Prostate gland (tissue), 2 donors: ENCODE measurements at regions not wholly inside any gene's neighbourhood (a gene's known extent, or its start where the extent isn't known, plus 50 kb on each side); places are given as distances from the start of the nearest gene placed in this dataset.

Experiments used
- DNase-seq: peaks from one replicate; pipeline ENCODE4 v3.0.0-alpha.2; 2019; ENCODE audit warnings: low spot score
- H3K27ac ChIP-seq, 2 donors: fragments of 200-600 bp; sonication (generic); 2 replicates each; pipeline ENCODE4 v1.5.1; 2017 to 2019
- H3K27me3 ChIP-seq: fragments of 200-600 bp; sonication (generic); replicated peaks from 2 replicates; pipeline ENCODE4 v1.5.1; 2019; ENCODE audit not compliant: insufficient read depth
- H3K36me3 ChIP-seq, 2 donors: fragments of 200-600 bp; sonication (generic); 1 replicate in 1 of 2; 2 replicates in 1 of 2; pipeline versions ENCODE4 v1.5.1 to v1.8.1; 2017 to 2019
- H3K4me1 ChIP-seq: fragments of 200-600 bp; sonication (generic); replicated peaks from 2 replicates; pipeline ENCODE4 v1.5.1; 2019
- H3K4me3 ChIP-seq, 2 donors: fragments of 200-600 bp; sonication (generic); 2 replicates each; pipeline ENCODE4 v1.5.1; 2017 to 2019
- H3K9me3 ChIP-seq: fragments of 200-600 bp; sonication (generic); 2 replicates; pipeline ENCODE4 v1.5.1; 2017
- CTCF ChIP-seq, 4 experiments: fragments of 200-600 bp in 2 of 4; fragments of 450-650 bp in 2 of 4; sonication (generic) in 2 of 4; IDR thresholded peaks; 1 replicate in 3 of 4; 2 replicates in 1 of 4; pipeline ENCODE4 v1.5.1; 2016 to 2019; ENCODE audit warnings: antibody characterized with exemption in 4 of 4, mild to moderate bottlenecking in 2 of 4, moderate library complexity in 2 of 4
- POLR2A ChIP-seq: fragments of 450-650 bp; IDR thresholded peaks from one replicate; pipeline ENCODE4 v1.6.1; 2016; ENCODE audit warnings: antibody characterized with exemption, mild to moderate bottlenecking
- POLR2AphosphoS5 ChIP-seq: sonication (generic); formaldehyde crosslinking; IDR thresholded peaks from one replicate; pipeline ENCODE4 v1.6.1; 2017; ENCODE audit warnings: antibody characterized with exemption
- WGBS: methylation state at CpG from one replicate; pipeline ENCODE4 v1.1.5; 2018; 5-methylcytosine and 5-hydroxymethylcytosine counted together
- intact Hi-C: fragments of 100-400 bp; cut with DNase I; formaldehyde crosslinking; loops from one replicate; pipeline ENCODE4 v1.14.2; 2022

- Histone ChIP-seq H3K27me3 (no peaks in the 10 kb centered on the region), H3K27ac (no peak overlapping the region), H3K36me3 (no peaks in the 10 kb centered on the region), H3K9me3 (no peaks in the 10 kb centered on the region), H3K4me3 (no peak overlapping the region), H3K4me1 (no peaks in the 10 kb centered on the region)
- 90% methylated on average over 1 of the region's 1 CpG for WGBS
- no peak for DNase-seq
- TF ChIP-seq POLR2AphosphoS5 (no peak), CTCF (IDR thresholded peaks at IDR 0.05) (no peak), POLR2A (no peak)
- intact Hi-C loops = no loop called here
Observed at GRCh38 chr2:122180972-122181371, 425.5 kb downstream of the TSN start.

GRCh38 chr2:122182616-122183355 is 427.3 kb downstream of the TSN start:
- no peaks in the 10 kb centered on the region for H3K9me3 ChIP-seq
- no peaks in the 10 kb centered on the region for H3K36me3 ChIP-seq
- intact Hi-C loops = no loop called here
- H3K4me3 ChIP-seq = no peak overlapping the region
- 68% methylated on average over 5 of the region's 5 CpGs for WGBS
- no peak for DNase-seq
- no peaks in the 10 kb centered on the region for H3K4me1 ChIP-seq
- H3K27me3 ChIP-seq = no peaks in the 10 kb centered on the region
- TF ChIP-seq CTCF (IDR thresholded peaks at IDR 0.05) = no peak
- TF ChIP-seq POLR2A = no peak
- TF ChIP-seq POLR2AphosphoS5 = no peak
- H3K27ac ChIP-seq = no peak overlapping the region

DNA sequence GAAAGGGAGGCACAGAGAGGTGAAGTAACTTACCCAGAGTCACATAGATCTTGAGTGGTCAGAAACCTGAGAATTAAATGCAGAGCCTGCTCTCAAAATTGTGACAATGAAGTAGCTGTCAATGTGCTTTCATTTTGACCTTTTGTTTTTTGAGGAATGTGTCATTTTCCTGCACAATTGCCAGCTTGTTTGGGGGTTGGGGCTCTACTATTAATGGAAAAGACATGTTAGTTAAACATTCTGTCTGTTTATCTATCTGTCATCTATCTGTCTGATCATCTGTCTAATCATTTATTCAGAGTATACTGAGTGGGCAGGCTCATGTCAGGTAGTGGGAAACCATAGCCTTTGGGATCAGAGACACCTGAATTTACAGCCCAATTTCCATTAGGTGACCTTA is 428.4 kb downstream of the TSN start:
- H3K9me3 ChIP-seq = no peaks in the 10 kb centered on the region
- no peaks in the 10 kb centered on the region for H3K27me3 ChIP-seq
- H3K4me3 ChIP-seq = no peak overlapping the region
- H3K36me3 ChIP-seq = no peaks in the 10 kb centered on the region
- no peak for TF ChIP-seq CTCF (IDR thresholded peaks at IDR 0.05)
- no peak for TF ChIP-seq POLR2AphosphoS5
- no peak for TF ChIP-seq POLR2A
- no peaks in the 10 kb centered on the region for H3K4me1 ChIP-seq
- intact Hi-C loops = no loop called here
- no peak overlapping the region for H3K27ac ChIP-seq
- no peak for DNase-seq

GRCh38 chr2:122186761-122187222 is 431.3 kb downstream of the TSN start:
- intact Hi-C loops = no loop called here
- Histone ChIP-seq H3K4me1 (no peaks in the 10 kb centered on the region), H3K27ac (no peak overlapping the region), H3K9me3 (no peaks in the 10 kb centered on the region), H3K36me3 (no peaks in the 10 kb centered on the region), H3K4me3 (no peak overlapping the region), H3K27me3 (no peaks in the 10 kb centered on the region)
- 47% methylated on average over 9 of the region's 9 CpGs for WGBS
- TF ChIP-seq CTCF (IDR thresholded peaks at IDR 0.05) = no peak
- no peak for TF ChIP-seq POLR2A
- TF ChIP-seq POLR2AphosphoS5 = no peak
- DNase-seq = no peak

DNA sequence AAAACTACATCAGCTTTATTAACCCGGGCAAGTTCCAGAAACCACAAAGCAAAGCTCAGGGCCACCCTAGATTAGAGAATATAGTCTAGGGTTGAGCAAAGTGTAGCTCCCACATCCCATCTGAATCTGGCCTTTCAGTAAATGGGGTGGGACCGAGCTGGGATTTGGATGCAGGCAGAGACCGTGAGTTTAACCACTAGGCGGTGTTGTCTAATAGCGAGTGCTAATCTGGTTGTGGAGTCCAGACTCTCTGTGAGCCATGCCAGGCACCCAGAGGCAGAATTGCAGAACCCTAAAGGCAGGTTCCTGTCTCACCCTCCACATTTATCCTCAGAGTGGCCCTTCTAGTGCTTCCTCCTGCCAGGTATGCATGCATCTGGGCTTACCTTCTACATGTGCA is 435.9 kb downstream of the TSN start:
- Histone ChIP-seq H3K27ac (no peak overlapping the region), H3K27me3 (no peaks in the 10 kb centered on the region), H3K4me3 (no peak overlapping the region), H3K36me3 (no peaks in the 10 kb centered on the region), H3K9me3 (no peaks in the 10 kb centered on the region), H3K4me1 (no peaks in the 10 kb centered on the region)
- WGBS = 55% methylated on average over 5 of the region's 5 CpGs
- intact Hi-C loops = no loop called here
- DNase-seq = no peak
- TF ChIP-seq CTCF (IDR thresholded peaks at IDR 0.05) (peak in 1 of 4 experiments; percentile 24), POLR2AphosphoS5 (no peak)
